MM.1S (cell line): ENCODE measurements at regions not wholly inside any gene's neighbourhood (a gene's known extent, or its start where the extent isn't known, plus 50 kb on each side); places are given as distances from the start of the nearest gene placed in this dataset.

Experiments used
- DNase-seq: peaks from one replicate; pipeline ENCODE4 v3.0.0-alpha.2; 2015
- H2AFZ ChIP-seq: fragments of 300-600 bp; sonication (generic); 2 replicates; pipeline ENCODE4 v1.6.0; 2016; ENCODE audit warnings: antibody characterized with exemption, low read length
- H3F3A ChIP-seq: fragments of 300-600 bp; sonication (generic); 2 replicates; pipeline ENCODE4 v1.6.1; 2016; ENCODE audit warnings: mild to moderate bottlenecking, antibody characterized with exemption, low read length, moderate library complexity, mixed read lengths; ENCODE audit not compliant: insufficient read depth
- H3K27ac ChIP-seq: fragments of 300-600 bp; sonication (generic); 2 replicates; pipeline ENCODE4 v1.5.1; 2016; ENCODE audit warnings: mild to moderate bottlenecking, low read length
- H3K27me3 ChIP-seq: fragments of 300-600 bp; sonication (generic); replicated peaks from 2 replicates; pipeline ENCODE4 v1.6.0; 2016; ENCODE audit warnings: low read length; ENCODE audit not compliant: insufficient read depth
- H3K36me3 ChIP-seq: fragments of 300-600 bp; sonication (generic); replicated peaks from 2 replicates; pipeline ENCODE4 v1.6.1; 2016; ENCODE audit warnings: mild to moderate bottlenecking, low read length, mixed read lengths; ENCODE audit not compliant: insufficient read depth
- H3K4me1 ChIP-seq: fragments of 300-600 bp; sonication (generic); 2 replicates; pipeline ENCODE4 v1.6.1; 2016; ENCODE audit warnings: low read length, mixed read lengths
- H3K4me2 ChIP-seq: fragments of 300-600 bp; sonication (generic); 2 replicates; pipeline ENCODE4 v1.6.0; 2016; ENCODE audit warnings: low read depth, low read length
- H3K4me3 ChIP-seq: fragments of 300-600 bp; sonication (generic); 2 replicates; pipeline ENCODE4 v1.5.1; 2016; ENCODE audit warnings: low read length, mixed read lengths
- H3K79me2 ChIP-seq: fragments of 300-600 bp; sonication (generic); 2 replicates; pipeline ENCODE4 v1.6.1; 2016; ENCODE audit warnings: mixed run types, low read length, mixed read lengths
- H3K9ac ChIP-seq: fragments of 300-600 bp; sonication (generic); 2 replicates; pipeline ENCODE4 v1.6.1; 2016; ENCODE audit warnings: low read length, mixed read lengths
- H3K9me2 ChIP-seq: fragments of 300-600 bp; sonication (generic); replicated peaks from 2 replicates; pipeline ENCODE4 v1.6.1; 2016; ENCODE audit warnings: mild to moderate bottlenecking, low read length, mixed read lengths; ENCODE audit not compliant: insufficient read depth
- H3K9me3 ChIP-seq: fragments of 300-600 bp; sonication (generic); replicated peaks from 2 replicates; pipeline ENCODE4 v1.6.1; 2016; ENCODE audit warnings: mild to moderate bottlenecking, low read length, mixed read lengths; ENCODE audit not compliant: insufficient read depth
- H4K20me1 ChIP-seq: fragments of 300-600 bp; sonication (generic); 2 replicates; pipeline ENCODE4 v1.6.1; 2016; ENCODE audit warnings: mild to moderate bottlenecking, low read length, moderate library complexity, mixed read lengths; ENCODE audit not compliant: insufficient read depth
- EZH2 ChIP-seq: fragments of 300-600 bp; sonication (generic); optimal IDR thresholded peaks from 2 replicates; pipeline ENCODE3; 2017; ENCODE audit warnings: low read depth, mild to moderate bottlenecking, antibody characterized with exemption, low read length, mixed read lengths
- EZH2phosphoT487 ChIP-seq: fragments of 300-600 bp; sonication (generic); IDR thresholded peaks from 2 replicates; pipeline ENCODE4 v1.6.1; 2018; ENCODE audit warnings: antibody characterized with exemption, low read length
- TF ChIP-seq, protein P1 (sequence below): fragments of 300-600 bp; sonication (generic); IDR thresholded peaks from 2 replicates; pipeline ENCODE4 v1.5.1; 2016; ENCODE audit warnings: antibody characterized with exemption, low read length, mixed read lengths

DNA sequence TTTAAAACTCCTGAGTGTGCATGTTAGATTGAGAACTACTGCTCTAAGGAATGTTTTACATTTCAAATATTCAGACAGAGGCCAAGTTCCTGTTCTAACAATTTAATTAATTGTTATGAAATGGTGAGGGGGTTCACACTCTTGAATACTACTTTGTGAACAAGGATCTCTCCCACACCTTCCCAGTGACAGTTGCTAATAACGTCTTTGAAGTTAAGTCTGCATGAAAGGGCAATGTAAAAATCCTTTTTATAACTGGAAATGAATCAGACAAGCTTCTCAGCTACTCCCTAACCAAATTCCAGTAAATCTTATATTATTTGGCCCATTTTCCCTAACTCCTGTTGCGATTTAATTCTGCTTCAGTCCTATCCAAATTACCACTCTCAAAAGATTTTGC lies 828.5 kb upstream of the ADAMTS5 start:
- no peak overlapping the region for H3K4me3 ChIP-seq
- H3K9me2 ChIP-seq: no peaks in the 10 kb centered on the region
- H3K36me3 ChIP-seq: no peaks in the 10 kb centered on the region
- H3K27ac ChIP-seq: no peak overlapping the region
- H3K9ac ChIP-seq: no peak overlapping the region
- H3K79me2 ChIP-seq: no peaks in the 10 kb centered on the region
- no peak overlapping the region for H3K4me2 ChIP-seq
- H3F3A ChIP-seq: no peaks in the 10 kb centered on the region
- DNase-seq: no peak
- no peaks in the 10 kb centered on the region for H4K20me1 ChIP-seq
- H3K4me1 ChIP-seq: no peaks in the 10 kb centered on the region
- H3K27me3 ChIP-seq: no peaks in the 10 kb centered on the region
- H2AFZ ChIP-seq: no peak overlapping the region
- H3K9me3 ChIP-seq: no peaks in the 10 kb centered on the region
- TF ChIP-seq EZH2 (no peak), EZH2phosphoT487 (no peak)
- TF ChIP-seq, protein P1, sequence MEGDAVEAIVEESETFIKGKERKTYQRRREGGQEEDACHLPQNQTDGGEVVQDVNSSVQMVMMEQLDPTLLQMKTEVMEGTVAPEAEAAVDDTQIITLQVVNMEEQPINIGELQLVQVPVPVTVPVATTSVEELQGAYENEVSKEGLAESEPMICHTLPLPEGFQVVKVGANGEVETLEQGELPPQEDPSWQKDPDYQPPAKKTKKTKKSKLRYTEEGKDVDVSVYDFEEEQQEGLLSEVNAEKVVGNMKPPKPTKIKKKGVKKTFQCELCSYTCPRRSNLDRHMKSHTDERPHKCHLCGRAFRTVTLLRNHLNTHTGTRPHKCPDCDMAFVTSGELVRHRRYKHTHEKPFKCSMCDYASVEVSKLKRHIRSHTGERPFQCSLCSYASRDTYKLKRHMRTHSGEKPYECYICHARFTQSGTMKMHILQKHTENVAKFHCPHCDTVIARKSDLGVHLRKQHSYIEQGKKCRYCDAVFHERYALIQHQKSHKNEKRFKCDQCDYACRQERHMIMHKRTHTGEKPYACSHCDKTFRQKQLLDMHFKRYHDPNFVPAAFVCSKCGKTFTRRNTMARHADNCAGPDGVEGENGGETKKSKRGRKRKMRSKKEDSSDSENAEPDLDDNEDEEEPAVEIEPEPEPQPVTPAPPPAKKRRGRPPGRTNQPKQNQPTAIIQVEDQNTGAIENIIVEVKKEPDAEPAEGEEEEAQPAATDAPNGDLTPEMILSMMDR: no peak

DNA sequence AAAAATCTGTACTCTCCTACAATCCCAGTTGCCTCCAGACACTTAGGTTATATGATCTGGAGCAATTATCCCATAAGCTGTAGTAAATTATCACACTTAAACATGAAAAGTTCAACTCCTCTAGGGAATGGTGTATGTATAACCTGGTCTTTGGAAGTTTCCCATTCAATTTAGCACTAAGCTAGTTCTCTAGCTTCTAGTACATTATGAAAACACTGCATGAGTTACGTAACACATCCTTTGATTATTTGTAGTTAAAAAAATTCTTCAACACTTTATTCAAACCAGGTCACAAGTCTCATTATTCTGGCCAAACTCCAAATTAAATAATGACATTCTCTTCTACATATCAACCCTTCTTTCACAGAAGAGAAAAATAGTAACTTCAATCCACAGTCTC lies 827.0 kb upstream of the ADAMTS5 start:
- Histone ChIP-seq H3K36me3 (no peaks in the 10 kb centered on the region), H3K27ac (no peak overlapping the region), H3K4me2 (no peak overlapping the region), H3K4me1 (no peaks in the 10 kb centered on the region), H3K79me2 (no peaks in the 10 kb centered on the region), H3K27me3 (no peaks in the 10 kb centered on the region), H2AFZ (no peak overlapping the region), H4K20me1 (no peaks in the 10 kb centered on the region), H3K4me3 (no peak overlapping the region), H3K9ac (no peak overlapping the region), H3K9me2 (no peaks in the 10 kb centered on the region), H3F3A (no peaks in the 10 kb centered on the region), H3K9me3 (no peaks in the 10 kb centered on the region)
- TF ChIP-seq EZH2phosphoT487: no peak
- TF ChIP-seq, protein P1: no peak
- TF ChIP-seq EZH2: no peak
- DNase-seq: no peak

DNA sequence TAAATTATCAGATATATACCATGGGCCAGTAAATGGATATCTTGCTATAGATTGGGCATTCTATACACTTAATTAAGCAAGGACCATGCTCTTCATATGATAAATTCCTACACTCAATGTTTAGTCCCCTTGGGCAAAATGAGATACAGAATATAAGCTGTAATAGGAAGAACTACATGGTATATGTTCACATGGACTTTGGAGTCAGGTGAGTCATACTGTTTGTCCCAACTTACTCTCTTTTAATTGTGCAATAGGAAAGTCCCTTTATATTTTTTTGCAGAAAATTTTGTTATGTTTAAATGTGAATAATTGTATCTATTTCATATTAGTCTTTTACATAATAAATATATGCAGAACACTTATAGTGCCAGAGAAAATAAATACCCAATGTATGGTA lies 820.2 kb upstream of the ADAMTS5 start:
- no peak overlapping the region for H2AFZ ChIP-seq
- H4K20me1 ChIP-seq: no peaks in the 10 kb centered on the region
- H3K36me3 ChIP-seq: no peaks in the 10 kb centered on the region
- no peaks in the 10 kb centered on the region for H3K9me2 ChIP-seq
- H3K9ac ChIP-seq: no peak overlapping the region
- no peak overlapping the region for H3K4me2 ChIP-seq
- no peaks in the 10 kb centered on the region for H3F3A ChIP-seq
- DNase-seq: no peak
- no peaks in the 10 kb centered on the region for H3K27me3 ChIP-seq
- no peak overlapping the region for H3K27ac ChIP-seq
- H3K4me3 ChIP-seq: no peak overlapping the region
- H3K9me3 ChIP-seq: no peaks in the 10 kb centered on the region
- no peaks in the 10 kb centered on the region for H3K79me2 ChIP-seq
- TF ChIP-seq EZH2phosphoT487 (no peak), EZH2 (no peak)
- TF ChIP-seq, protein P1: no peak
- no peaks in the 10 kb centered on the region for H3K4me1 ChIP-seq

DNA sequence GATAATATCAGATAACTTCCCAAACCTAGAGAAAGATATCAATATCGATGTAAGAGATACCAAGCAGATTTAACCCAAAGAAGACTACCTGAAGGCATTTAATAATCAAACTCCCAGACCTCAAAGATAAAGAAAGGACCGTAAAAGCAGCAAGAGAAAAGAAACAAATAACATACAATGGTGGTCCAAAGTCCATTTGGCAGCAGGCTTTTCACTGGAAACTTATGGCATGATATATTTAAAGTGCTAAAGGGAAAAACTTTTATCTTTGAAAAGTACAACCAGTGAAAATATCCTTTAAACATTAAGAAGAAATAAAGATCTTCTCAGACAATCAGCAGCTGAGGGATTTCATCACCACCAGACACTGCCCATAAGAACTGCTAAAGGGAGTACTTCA lies 812.7 kb upstream of the ADAMTS5 start:
- no peak for DNase-seq
- no peaks in the 10 kb centered on the region for H3K9me3 ChIP-seq
- no peak for TF ChIP-seq EZH2phosphoT487
- TF ChIP-seq, protein P1: no peak

More for the DNA sequence above, 812.7 kb upstream of the ADAMTS5 start:
- Histone ChIP-seq H3K36me3 (no peaks in the 10 kb centered on the region), H2AFZ (no peak overlapping the region), H3K9ac (no peak overlapping the region), H3K4me1 (no peaks in the 10 kb centered on the region), H3F3A (no peaks in the 10 kb centered on the region), H4K20me1 (no peaks in the 10 kb centered on the region), H3K4me2 (no peak overlapping the region), H3K9me2 (no peaks in the 10 kb centered on the region), H3K27me3 (no peaks in the 10 kb centered on the region), H3K4me3 (no peak overlapping the region), H3K27ac (no peak overlapping the region), H3K79me2 (no peaks in the 10 kb centered on the region)
